Prostate gland (tissue), 2 donors: ENCODE measurements at regions not wholly inside any gene's neighbourhood (a gene's known extent, or its start where the extent isn't known, plus 50 kb on each side); places are given as distances from the start of the nearest gene placed in this dataset.

Source experiments
- DNase-seq: peaks from one replicate; pipeline ENCODE4 v3.0.0-alpha.2; 2019; ENCODE audit warnings: low spot score
- H3K27ac ChIP-seq, 2 donors: fragments of 200-600 bp; sonication (generic); 2 replicates each; pipeline ENCODE4 v1.5.1; 2017 to 2019
- H3K27me3 ChIP-seq: fragments of 200-600 bp; sonication (generic); replicated peaks from 2 replicates; pipeline ENCODE4 v1.5.1; 2019; ENCODE audit not compliant: insufficient read depth
- H3K36me3 ChIP-seq, 2 donors: fragments of 200-600 bp; sonication (generic); 1 replicate in 1 of 2; 2 replicates in 1 of 2; pipeline versions ENCODE4 v1.5.1 to v1.8.1; 2017 to 2019
- H3K4me1 ChIP-seq: fragments of 200-600 bp; sonication (generic); replicated peaks from 2 replicates; pipeline ENCODE4 v1.5.1; 2019
- H3K4me3 ChIP-seq, 2 donors: fragments of 200-600 bp; sonication (generic); 2 replicates each; pipeline ENCODE4 v1.5.1; 2017 to 2019
- H3K9me3 ChIP-seq: fragments of 200-600 bp; sonication (generic); 2 replicates; pipeline ENCODE4 v1.5.1; 2017
- POLR2A ChIP-seq: fragments of 450-650 bp; IDR thresholded peaks from one replicate; pipeline ENCODE4 v1.6.1; 2016; ENCODE audit warnings: antibody characterized with exemption, mild to moderate bottlenecking
- POLR2AphosphoS5 ChIP-seq: sonication (generic); formaldehyde crosslinking; IDR thresholded peaks from one replicate; pipeline ENCODE4 v1.6.1; 2017; ENCODE audit warnings: antibody characterized with exemption
- WGBS: methylation state at CpG from one replicate; pipeline ENCODE4 v1.1.5; 2018; 5-methylcytosine and 5-hydroxymethylcytosine counted together
- intact Hi-C: fragments of 100-400 bp; cut with DNase I; formaldehyde crosslinking; loops from one replicate; pipeline ENCODE4 v1.14.2; 2022
- TF ChIP-seq, protein P1 (sequence below), 4 experiments: fragments of 200-600 bp in 2 of 4; fragments of 450-650 bp in 2 of 4; sonication (generic) in 2 of 4; IDR thresholded peaks; 1 replicate in 3 of 4; 2 replicates in 1 of 4; pipeline ENCODE4 v1.5.1; 2016 to 2019; ENCODE audit warnings: antibody characterized with exemption in 4 of 4, mild to moderate bottlenecking in 2 of 4, moderate library complexity in 2 of 4

DNA sequence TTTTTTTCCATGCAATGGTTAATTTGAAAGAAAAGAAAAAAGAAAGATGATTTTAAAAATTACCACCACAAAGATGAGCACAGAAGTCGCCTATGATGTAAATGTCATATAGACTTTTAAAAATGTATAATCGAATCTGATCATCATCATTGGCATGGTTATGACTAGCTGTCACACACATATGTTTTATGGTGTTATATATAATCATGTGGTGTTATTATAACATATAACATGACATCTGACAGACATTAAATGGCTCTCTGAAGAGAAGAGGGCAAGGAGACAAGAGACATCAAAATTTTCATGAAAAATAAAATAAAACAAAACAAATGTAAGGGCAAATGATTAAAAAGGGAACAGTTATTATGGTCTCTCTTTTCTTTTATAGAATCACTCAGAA lies 217.5 kb downstream of the TMEM161B start:
- H3K4me1 ChIP-seq = no peaks in the 10 kb centered on the region
- H3K4me3 ChIP-seq = no peak overlapping the region
- 92% methylated on average over 2 of the region's 2 CpGs for WGBS
- H3K36me3 ChIP-seq = no peaks in the 10 kb centered on the region
- H3K27me3 ChIP-seq = no peaks in the 10 kb centered on the region
- H3K27ac ChIP-seq = no peak overlapping the region
- H3K9me3 ChIP-seq = no peaks in the 10 kb centered on the region
- intact Hi-C loops = no loop called here
- DNase-seq = no peak
- TF ChIP-seq POLR2A (no peak), POLR2AphosphoS5 (no peak)
- TF ChIP-seq, protein P1, sequence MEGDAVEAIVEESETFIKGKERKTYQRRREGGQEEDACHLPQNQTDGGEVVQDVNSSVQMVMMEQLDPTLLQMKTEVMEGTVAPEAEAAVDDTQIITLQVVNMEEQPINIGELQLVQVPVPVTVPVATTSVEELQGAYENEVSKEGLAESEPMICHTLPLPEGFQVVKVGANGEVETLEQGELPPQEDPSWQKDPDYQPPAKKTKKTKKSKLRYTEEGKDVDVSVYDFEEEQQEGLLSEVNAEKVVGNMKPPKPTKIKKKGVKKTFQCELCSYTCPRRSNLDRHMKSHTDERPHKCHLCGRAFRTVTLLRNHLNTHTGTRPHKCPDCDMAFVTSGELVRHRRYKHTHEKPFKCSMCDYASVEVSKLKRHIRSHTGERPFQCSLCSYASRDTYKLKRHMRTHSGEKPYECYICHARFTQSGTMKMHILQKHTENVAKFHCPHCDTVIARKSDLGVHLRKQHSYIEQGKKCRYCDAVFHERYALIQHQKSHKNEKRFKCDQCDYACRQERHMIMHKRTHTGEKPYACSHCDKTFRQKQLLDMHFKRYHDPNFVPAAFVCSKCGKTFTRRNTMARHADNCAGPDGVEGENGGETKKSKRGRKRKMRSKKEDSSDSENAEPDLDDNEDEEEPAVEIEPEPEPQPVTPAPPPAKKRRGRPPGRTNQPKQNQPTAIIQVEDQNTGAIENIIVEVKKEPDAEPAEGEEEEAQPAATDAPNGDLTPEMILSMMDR (IDR thresholded peaks at IDR 0.05) = no peak

DNA sequence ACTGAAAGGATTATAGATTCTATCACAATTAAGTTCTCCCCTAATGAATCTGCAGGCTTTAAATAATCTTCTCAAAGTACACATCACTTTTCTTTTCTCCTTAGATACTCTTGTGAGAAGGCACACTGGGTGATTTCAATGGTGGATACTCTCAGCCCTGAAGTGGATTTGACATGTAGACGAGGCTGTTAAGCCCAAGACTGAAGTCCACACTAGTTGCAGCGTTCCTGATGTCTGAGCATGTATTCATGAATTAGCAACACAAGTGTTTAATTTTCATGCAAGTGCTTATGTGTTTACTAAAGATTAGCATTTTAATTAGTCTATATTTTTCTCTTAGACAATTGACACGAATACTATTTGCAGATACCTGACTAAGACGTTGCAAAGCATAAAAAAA lies 218.9 kb downstream of the TMEM161B start:
- intact Hi-C loops = no loop called here
- Histone ChIP-seq H3K27ac (no peak overlapping the region), H3K9me3 (no peaks in the 10 kb centered on the region), H3K27me3 (no peaks in the 10 kb centered on the region), H3K4me1 (no peaks in the 10 kb centered on the region), H3K36me3 (no peaks in the 10 kb centered on the region), H3K4me3 (no peak overlapping the region)
- DNase-seq = no peak
- no peak for TF ChIP-seq POLR2A
- TF ChIP-seq, protein P1 (IDR thresholded peaks at IDR 0.05) = no peak
- no peak for TF ChIP-seq POLR2AphosphoS5
- 35% methylated on average over 4 of the region's 4 CpGs for WGBS

DNA sequence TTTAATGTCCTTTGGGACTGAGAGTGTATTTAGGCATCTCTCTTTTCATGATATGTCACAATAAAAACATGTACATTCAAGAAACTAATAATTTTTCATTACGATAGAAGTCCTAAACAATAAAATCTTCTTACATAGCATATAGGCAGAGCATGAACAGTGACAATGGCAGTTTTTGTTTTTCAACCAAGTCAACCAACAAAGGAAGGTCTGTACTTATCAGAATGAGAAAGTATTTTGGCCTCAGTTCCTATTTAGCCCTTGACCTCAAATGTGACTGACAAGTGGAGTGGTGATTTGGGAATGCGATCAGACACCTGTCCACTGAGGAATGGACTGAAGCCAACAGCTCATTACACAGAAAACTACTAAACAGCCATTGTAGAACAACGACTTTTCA lies 219.5 kb downstream of the TMEM161B start:
- no peaks in the 10 kb centered on the region for H3K27me3 ChIP-seq
- H3K27ac ChIP-seq = no peak overlapping the region
- H3K9me3 ChIP-seq = no peaks in the 10 kb centered on the region
- H3K4me1 ChIP-seq = no peaks in the 10 kb centered on the region
- H3K4me3 ChIP-seq = no peak overlapping the region
- no peaks in the 10 kb centered on the region for H3K36me3 ChIP-seq
- DNase-seq = no peak
- TF ChIP-seq, protein P1 (IDR thresholded peaks at IDR 0.05) = no peak
- TF ChIP-seq POLR2A (no peak), POLR2AphosphoS5 (no peak)
- intact Hi-C loops = no loop called here
- WGBS = 62% methylated on average over 3 of the region's 3 CpGs

DNA sequence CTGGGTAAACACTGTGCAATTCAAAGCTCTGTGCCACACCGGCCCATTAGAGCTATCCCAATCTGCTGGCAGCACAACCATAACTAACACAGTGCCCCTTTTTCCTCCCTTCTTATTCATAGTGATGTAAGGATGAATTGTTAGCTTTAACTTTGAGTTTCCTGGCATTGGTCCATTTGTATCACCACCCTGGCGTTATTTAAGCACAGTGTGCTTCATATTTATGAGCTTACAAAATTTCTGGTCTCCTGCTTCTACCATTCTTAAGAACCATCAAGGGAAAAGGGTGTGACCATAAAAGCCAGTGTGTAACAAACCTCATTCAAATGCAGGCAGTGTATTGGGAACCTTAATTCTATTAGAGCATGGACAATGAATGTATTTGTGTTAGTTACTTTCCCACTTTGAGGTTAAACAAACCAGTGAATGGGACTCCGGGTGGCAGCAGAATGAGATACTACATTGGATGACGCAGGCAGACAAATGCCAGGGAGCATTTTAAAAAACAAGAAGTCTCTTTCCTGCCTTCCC lies 222.6 kb downstream of the TMEM161B start:
- no peaks in the 10 kb centered on the region for H3K9me3 ChIP-seq
- no peak for DNase-seq
- 43% methylated on average over 4 of the region's 4 CpGs for WGBS
- intact Hi-C loops = no loop called here
- no peaks in the 10 kb centered on the region for H3K27me3 ChIP-seq
- H3K36me3 ChIP-seq = no peaks in the 10 kb centered on the region
- H3K4me1 ChIP-seq = no peaks in the 10 kb centered on the region
- H3K4me3 ChIP-seq = no peak overlapping the region
- H3K27ac ChIP-seq = no peak overlapping the region
- TF ChIP-seq POLR2AphosphoS5 (no peak), POLR2A (no peak)
- TF ChIP-seq, protein P1 (IDR thresholded peaks at IDR 0.05) = no peak

DNA sequence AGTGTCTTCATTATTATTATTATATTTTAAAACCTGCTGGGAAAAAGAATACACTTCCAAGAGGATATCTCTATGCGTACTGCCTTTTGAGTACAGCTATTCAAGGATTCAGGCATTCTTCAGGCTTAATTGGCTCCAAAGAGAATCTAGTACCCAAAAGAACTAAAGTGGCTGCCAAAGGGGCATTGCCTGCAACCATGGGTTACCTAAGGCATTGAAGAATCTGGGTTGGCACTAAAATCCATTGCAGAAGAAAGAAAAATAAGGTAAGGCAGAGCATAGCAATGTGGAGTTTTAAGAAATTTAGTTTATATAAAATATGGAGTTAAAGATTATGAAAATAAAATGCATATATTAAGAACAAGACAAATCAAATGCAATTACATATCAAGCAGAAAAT lies 223.5 kb downstream of the TMEM161B start:
- Histone ChIP-seq H3K4me1 (no peaks in the 10 kb centered on the region), H3K27ac (no peak overlapping the region), H3K4me3 (no peak overlapping the region), H3K36me3 (no peaks in the 10 kb centered on the region), H3K27me3 (no peaks in the 10 kb centered on the region), H3K9me3 (no peaks in the 10 kb centered on the region)
- intact Hi-C loops = no loop called here
- no peak for DNase-seq
- TF ChIP-seq, protein P1 (IDR thresholded peaks at IDR 0.05) = no peak
- TF ChIP-seq POLR2AphosphoS5 (no peak), POLR2A (no peak)
- WGBS = 0% methylated on average over 1 of the region's 1 CpG
